GM18517 (cell line): ENCODE measurements at regions not wholly inside any gene's neighbourhood (a gene's known extent, or its start where the extent isn't known, plus 50 kb on each side); places are given as distances from the start of the nearest gene placed in this dataset.
"Not testable (repeated sequence)": the region's sequence is repeated elsewhere in the genome, so short reads cannot be mapped to it uniquely, and the experiment has no call there.

Source experiments
- ATAC-seq: cut with Tn5 transposase; IDR thresholded peaks from one replicate; pipeline ENCODE4 v1.9.1; 2021; ENCODE audit warnings: mild to moderate bottlenecking, moderate library complexity; ENCODE audit not compliant: unreplicated experiment

DNA sequence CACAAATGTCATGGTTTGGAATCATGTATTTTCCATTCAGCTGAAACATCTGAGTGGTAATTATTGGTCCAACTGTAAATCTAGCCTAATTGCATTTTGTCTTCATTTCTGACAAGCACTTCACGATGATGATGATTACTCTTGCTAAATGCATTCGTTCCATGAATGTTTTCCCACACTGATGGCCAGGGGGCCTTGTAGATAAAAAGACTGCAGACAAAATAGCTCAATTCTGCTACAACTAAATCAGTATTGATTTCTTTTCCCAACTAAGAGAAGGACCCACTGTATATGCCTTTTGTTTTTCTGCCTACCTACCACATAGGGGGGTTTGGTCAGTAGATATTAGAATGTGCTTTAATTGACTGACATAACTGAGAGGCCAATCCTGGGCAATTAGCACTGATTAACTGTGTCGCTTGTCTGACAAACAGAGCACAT, 1351.3 kb upstream of the NUDT12 start:
- ATAC-seq, result no peak

DNA sequence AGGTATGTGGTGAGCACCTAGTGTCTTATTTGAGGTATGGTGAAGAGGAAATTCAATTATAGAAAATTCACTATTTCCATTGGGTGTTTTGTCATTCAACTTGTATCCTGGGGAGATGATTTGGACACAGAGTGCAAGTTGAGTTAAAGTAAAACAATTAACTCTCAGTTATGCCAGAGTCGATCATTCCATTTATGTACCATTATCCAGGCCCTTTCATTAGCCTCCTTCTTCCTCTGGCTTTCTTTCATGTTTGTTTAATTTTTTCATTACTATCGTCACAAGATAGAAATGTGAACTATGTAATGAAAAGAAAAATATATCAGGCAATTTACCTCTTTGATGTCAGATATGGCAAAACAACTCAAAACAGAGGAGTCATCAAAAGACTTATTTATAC, 1347.2 kb upstream of the NUDT12 start:
- ATAC-seq, result no peak

DNA sequence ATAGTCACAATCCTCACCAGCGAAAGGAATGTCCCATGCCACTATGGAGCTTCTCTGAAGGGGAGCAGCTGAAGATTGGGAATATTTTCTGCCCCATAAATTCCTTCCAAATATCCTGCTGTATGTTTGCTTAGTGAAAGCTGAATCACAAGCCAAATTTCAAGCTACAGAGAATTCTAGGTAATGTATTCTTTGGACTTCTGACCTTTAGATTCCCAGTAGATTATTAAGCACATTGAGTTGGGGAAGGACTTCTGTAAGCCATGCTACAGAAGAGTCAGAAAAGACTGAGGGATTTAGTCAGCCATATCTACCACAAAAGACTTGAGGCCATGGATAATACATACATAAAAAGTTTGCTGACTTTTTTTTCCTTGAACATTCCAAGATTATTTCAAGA, 1342.0 kb upstream of the NUDT12 start:
- no peak for ATAC-seq

DNA sequence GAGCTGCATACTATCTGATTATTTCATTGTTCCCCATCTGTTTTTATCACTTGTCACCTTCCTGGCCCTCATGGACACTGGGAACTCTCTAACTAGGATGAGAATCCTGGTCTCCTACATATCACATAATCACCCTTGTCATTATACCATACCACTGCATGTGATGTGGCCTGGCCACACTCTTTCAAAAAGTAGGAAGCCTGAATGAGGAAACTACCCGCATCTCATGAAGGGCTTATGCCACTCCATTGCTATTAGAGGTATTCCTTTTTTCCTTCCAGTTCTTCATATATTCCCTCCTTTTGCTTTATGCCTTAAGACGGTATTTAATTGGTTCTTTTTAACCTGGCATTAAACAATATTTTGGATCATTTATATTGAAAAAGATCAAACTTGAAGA, 1341.4 kb upstream of the NUDT12 start:
- ATAC-seq, result no peak

- no peak for ATAC-seq
Measured at GRCh38 chr5:104891596-104891995, 1329.0 kb upstream of the NUDT12 start.

- ATAC-seq, result no peak
Measured at GRCh38 chr5:104890767-104891166, 1328.2 kb upstream of the NUDT12 start.

- ATAC-seq, result no peak
Measured at GRCh38 chr5:104859437-104859836, 1296.8 kb upstream of the NUDT12 start.

DNA sequence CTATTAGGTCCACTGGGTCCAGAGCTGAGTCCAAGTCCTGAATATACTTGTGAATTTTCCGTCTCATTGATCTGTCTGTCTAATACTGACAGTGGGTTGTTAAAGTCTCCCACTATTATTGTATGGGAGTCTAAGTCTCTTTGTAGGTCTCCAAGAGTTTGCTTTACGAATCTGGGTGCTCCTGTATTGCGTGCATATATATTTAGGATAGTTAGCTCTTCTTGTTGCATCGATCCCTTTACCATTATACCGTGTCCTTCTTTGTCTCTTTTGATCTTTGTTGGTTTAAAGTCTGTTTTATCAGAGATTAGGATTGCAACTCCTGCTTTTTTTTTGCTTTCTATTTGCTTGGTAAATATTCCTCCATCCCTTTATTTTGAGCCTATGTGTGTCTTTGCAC, 1289.5 kb upstream of the NUDT12 start:
- ATAC-seq, result not testable (repeated sequence)

DNA sequence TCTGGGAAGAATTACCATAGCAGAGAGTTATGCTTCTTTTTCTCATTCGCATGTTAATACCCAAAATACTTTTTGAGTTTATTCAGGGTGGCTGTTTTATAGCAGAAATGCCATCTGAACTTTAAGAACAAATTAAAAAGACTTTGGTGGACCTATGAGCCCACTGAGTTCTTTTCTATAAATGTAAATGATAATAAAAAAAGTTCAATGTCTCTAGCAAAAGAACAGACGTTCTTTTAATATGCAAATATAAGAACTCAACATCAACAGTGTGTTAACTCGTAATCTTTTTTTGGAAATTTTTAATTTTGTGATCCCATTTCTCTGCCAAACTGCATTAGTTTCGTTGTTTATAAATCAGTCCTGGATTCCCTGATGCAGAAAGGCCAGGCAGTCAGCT, 1283.0 kb upstream of the NUDT12 start:
- no peak for ATAC-seq

GRCh38 chr5:104843822-104844221, 1281.2 kb upstream of the NUDT12 start:
- no peak for ATAC-seq

GRCh38 chr5:104840284-104840683, 1277.7 kb upstream of the NUDT12 start:
- ATAC-seq, result no peak

- ATAC-seq, result not testable (repeated sequence)
Measured at GRCh38 chr5:104831515-104831914, 1268.9 kb upstream of the NUDT12 start.

GRCh38 chr5:104821606-104822005, 1259.0 kb upstream of the NUDT12 start:
- ATAC-seq, result no peak

DNA sequence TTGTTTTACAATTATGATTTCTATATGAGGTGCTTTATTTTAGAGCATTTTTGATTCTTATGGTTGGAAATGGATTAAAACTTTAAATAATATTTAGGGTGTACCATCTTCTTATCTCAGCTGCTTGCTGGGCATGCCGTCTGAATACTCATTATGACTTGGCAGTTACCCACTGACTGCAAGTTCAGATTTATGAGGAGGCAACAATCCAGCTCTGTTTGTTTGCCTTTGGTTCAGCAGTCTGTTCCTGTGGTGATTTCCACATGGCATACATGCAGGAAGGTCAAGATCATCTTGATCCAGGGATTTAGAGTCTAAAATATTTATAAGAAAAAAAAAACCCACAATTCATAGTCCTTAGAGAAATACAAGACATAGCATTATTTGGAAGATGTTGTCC, 1254.5 kb upstream of the NUDT12 start:
- ATAC-seq, result no peak

DNA sequence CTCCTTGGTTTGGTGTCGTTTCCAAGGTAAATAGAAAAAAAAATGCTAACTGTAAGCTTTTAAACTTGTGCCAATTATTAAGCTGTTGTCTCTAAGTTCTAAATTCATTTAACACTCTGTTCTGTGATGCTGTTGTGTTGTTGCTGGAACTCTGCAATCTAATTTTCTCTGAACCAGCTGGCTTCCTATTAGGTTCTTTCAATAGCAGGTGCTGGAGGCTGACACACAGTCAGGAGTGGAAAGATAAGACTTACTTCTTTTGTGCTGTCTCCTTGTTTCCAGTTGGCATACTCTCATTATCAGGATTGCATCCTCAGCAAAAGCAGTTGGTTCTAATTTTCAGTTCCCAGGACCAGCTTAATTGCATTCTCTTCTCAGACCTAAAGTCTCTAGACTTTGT, 1252.6 kb upstream of the NUDT12 start:
- no peak for ATAC-seq

- ATAC-seq, result no peak
Measured at GRCh38 chr5:104800440-104801048, 1238.0 kb upstream of the NUDT12 start.

GRCh38 chr5:104793755-104794080, 1231.1 kb upstream of the NUDT12 start:
- no peak for ATAC-seq

- ATAC-seq, result no peak
Measured at GRCh38 chr5:104793031-104793754, 1230.6 kb upstream of the NUDT12 start.

DNA sequence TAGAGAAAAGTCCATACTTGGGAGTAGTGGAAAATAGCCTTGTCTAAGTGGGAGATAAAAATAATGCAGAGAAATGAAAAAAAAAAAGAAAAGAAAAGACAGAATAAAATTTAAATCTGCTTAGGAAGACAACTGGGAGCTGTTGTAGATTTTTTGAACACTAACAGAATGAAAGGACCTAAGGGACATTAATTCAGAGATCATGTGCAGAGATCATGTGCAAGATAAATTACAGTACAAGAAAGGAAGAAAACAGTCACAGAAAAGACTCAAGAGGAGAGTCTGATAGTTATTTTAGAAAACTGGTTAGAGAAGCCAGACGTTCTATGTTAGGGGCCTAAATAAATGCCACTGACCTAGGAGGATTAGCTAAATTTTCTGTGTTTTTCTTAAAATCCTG, 1226.8 kb upstream of the NUDT12 start:
- ATAC-seq, result no peak

GRCh38 chr5:104785097-104785496, 1222.5 kb upstream of the NUDT12 start:
- no peak for ATAC-seq

- no peak for ATAC-seq
Measured at GRCh38 chr5:104774372-104774771, 1211.8 kb upstream of the NUDT12 start.

DNA sequence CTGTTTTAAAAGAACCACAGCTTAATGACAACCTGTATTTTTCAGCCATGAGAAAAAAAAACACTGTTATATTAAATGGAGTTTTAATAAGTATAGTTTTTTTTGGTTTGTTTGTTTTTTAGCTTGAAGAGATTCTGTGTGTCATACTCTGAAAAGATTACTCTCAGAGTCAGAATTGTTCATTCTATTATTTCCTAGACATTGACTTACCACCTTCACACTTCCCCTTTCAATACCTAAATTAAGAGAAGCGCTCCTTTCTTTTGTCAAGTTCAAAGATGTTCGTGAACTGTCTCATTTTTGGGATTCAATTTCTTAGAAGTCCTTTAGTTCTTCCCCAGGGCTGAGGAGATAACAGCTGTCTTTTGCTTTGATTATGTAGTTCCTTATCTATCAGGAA, 1201.6 kb upstream of the NUDT12 start:
- no peak for ATAC-seq

DNA sequence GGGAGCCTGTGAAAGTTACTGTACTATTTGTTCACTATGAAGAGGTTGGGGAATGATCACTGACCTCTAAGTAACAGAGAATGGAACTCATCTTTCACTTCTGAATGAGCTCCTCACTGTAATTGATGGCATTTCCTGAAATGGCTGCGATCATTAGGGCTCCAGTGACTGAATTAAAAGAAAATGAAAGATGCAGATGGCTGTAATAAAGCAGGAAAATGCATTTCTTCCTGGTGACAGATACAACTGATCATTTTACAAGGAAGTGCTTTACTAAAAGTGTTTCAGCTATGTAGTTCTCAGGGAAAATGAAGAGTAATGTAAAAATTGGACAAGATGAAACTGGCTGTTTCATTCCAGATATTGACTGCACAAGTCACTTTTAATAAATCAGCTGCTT, 1200.6 kb upstream of the NUDT12 start:
- no peak for ATAC-seq
